IMR-90 (cell line): ENCODE measurements at regions not wholly inside any gene's neighbourhood (a gene's known extent, or its start where the extent isn't known, plus 50 kb on each side); places are given as distances from the start of the nearest gene placed in this dataset.

ENCODE experiments used
- ATAC-seq: fragments of 200-7000 bp; cut with Tn5 transposase; 2 replicates; pipeline ENCODE4 v1.9.1; 2020; ENCODE audit warnings: low read depth, mild to moderate bottlenecking, moderate library complexity
- BruUV-seq: library from RNA; stranded (reverse); fragments of 400-500 nt; replicated peaks from 2 replicates; lab custom pipeline; 2021; lab: Mats Ljungman, UMichigan
- CTCF ChIA-PET: fragments of 300-600 bp; formaldehyde crosslinking; extraction: SDS; loops from one replicate; lab custom pipeline; 2021; ENCODE audit warnings: antibody characterized with exemption; lab: Yijun Ruan, JAX
- POLR2A ChIA-PET: fragments of 300-600 bp; sonication (Branson Sonifier 250); formaldehyde crosslinking; loops from one replicate; lab custom pipeline; 2022; ENCODE audit warnings: antibody characterized with exemption; ENCODE audit not compliant: unreplicated experiment; lab: Charles Lee
- DNase-seq: peaks from one replicate; pipeline ENCODE4 v3.0.0; 2013
- H2AFZ ChIP-seq: replicated peaks from 2 replicates; pipeline ENCODE3; 2013; ENCODE audit warnings: low read length, mild to moderate bottlenecking; ENCODE audit not compliant: poor library complexity
- H2AK5ac ChIP-seq: 2 replicates; pipeline ENCODE4 v1.6.1; 2013; ENCODE audit warnings: low read depth, low read length, inconsistent platforms
- H2AK9ac ChIP-seq: replicated peaks from 2 replicates; pipeline ENCODE3; 2013; ENCODE audit warnings: mild to moderate bottlenecking, low read depth, low read length, moderate library complexity; ENCODE audit not compliant: poor library complexity
- H2BK120ac ChIP-seq: 2 replicates; pipeline ENCODE4 v1.6.1; 2013; ENCODE audit warnings: low read depth, low read length, inconsistent platforms
- H2BK15ac ChIP-seq: 3 replicates; pipeline ENCODE4 v1.6.1; 2013; ENCODE audit warnings: low read depth, low read length, inconsistent platforms
- H2BK20ac ChIP-seq: 2 replicates; pipeline ENCODE4 v1.6.1; 2013; ENCODE audit warnings: low read depth, mild to moderate bottlenecking, inconsistent platforms, low read length, moderate library complexity
- H2BK5ac ChIP-seq: 2 replicates; pipeline ENCODE4 v1.6.1; 2013; ENCODE audit warnings: mild to moderate bottlenecking, low read depth, low read length, inconsistent platforms; ENCODE audit not compliant: poor library complexity, severe bottlenecking
- H3K14ac ChIP-seq: replicated peaks from 2 replicates; pipeline ENCODE4 v1.6.1; 2013; ENCODE audit warnings: low read depth, low read length, inconsistent platforms
- H3K18ac ChIP-seq: 2 replicates; pipeline ENCODE4 v1.6.1; 2013; ENCODE audit warnings: low read depth, low read length, control low read depth
- H3K23ac ChIP-seq: 2 replicates; pipeline ENCODE4 v1.6.1; 2013; ENCODE audit warnings: low read depth, low read length, inconsistent platforms
- H3K27ac ChIP-seq: 2 replicates; pipeline ENCODE4 v1.5.1; 2013; ENCODE audit warnings: mild to moderate bottlenecking, control low read depth, low read length; ENCODE audit not compliant: insufficient read depth
- H3K27me3 ChIP-seq: 2 replicates; pipeline ENCODE4 v1.6.1; 2013; ENCODE audit warnings: low read length; ENCODE audit not compliant: control insufficient read depth, insufficient read depth
- H3K36me3 ChIP-seq: 2 replicates; pipeline ENCODE4 v1.6.1; 2013; ENCODE audit warnings: low read length, mixed read lengths; ENCODE audit not compliant: control insufficient read depth, insufficient read depth
- H3K4ac ChIP-seq: 2 replicates; pipeline ENCODE4 v1.6.1; 2013; ENCODE audit warnings: low read depth, low read length, inconsistent platforms
- H3K4me1 ChIP-seq: 2 replicates; pipeline ENCODE4 v1.6.1; 2013; ENCODE audit warnings: low read length, mixed read lengths; ENCODE audit not compliant: control insufficient read depth, insufficient read depth
- H3K4me2 ChIP-seq: 2 replicates; pipeline ENCODE4 v1.6.1; 2013; ENCODE audit warnings: low read depth, mild to moderate bottlenecking, control low read depth, low read length, moderate library complexity
- H3K4me3 ChIP-seq: 2 replicates; pipeline ENCODE4 v1.5.1; 2013; ENCODE audit warnings: low read depth, mild to moderate bottlenecking, control low read depth, low read length, moderate library complexity; ENCODE audit not compliant: insufficient read depth
- H3K56ac ChIP-seq: 2 replicates; pipeline ENCODE4 v1.6.1; 2013; ENCODE audit warnings: low read length, inconsistent platforms; ENCODE audit not compliant: insufficient read depth; ENCODE audit errors: extremely low read depth
- H3K79me1 ChIP-seq, 2 experiments: 2 replicates each; pipeline ENCODE4 v1.6.1; 2013; ENCODE audit warnings: low read length in 2 of 2, inconsistent platforms in 1 of 2, low read depth in 1 of 2
- H3K9ac ChIP-seq: 2 replicates; pipeline ENCODE4 v1.6.1; 2013; ENCODE audit warnings: low read depth, low read length, control low read depth
- H3K9me1 ChIP-seq: 2 replicates; pipeline ENCODE4 v1.6.1; 2013; ENCODE audit warnings: low read length, inconsistent platforms; ENCODE audit not compliant: insufficient read depth
- H3K9me3 ChIP-seq: 2 replicates; pipeline ENCODE4 v1.6.1; 2013; ENCODE audit warnings: low read length; ENCODE audit not compliant: control insufficient read depth, insufficient read depth
- H4K20me1 ChIP-seq: 2 replicates; pipeline ENCODE4 v1.6.1; 2013; ENCODE audit warnings: low read length, inconsistent platforms; ENCODE audit not compliant: insufficient read depth
- H4K5ac ChIP-seq: 2 replicates; pipeline ENCODE4 v1.6.1; 2013; ENCODE audit warnings: mild to moderate bottlenecking, low read depth, low read length, control low read depth
- H4K8ac ChIP-seq, 2 experiments: 2 replicates each; pipeline ENCODE4 v1.6.1; 2013; ENCODE audit warnings: low read depth in 2 of 2, low read length in 2 of 2, control low read depth in 1 of 2, inconsistent platforms in 1 of 2
- H4K91ac ChIP-seq: 2 replicates; pipeline ENCODE4 v1.6.1; 2013; ENCODE audit warnings: low read depth, low read length, inconsistent platforms; ENCODE audit not compliant: insufficient read depth
- BHLHE40 ChIP-seq: fragments of 150-350 bp; IDR thresholded peaks from 2 replicates; pipeline ENCODE4 v1.6.1; 2016; ENCODE audit warnings: mild to moderate bottlenecking, low read depth, low read length
- MAFK ChIP-seq: IDR thresholded peaks from 2 replicates; pipeline ENCODE4 v1.6.1; 2012; ENCODE audit warnings: low read depth, low read length, improper control_type of control experiment
- MAZ ChIP-seq: IDR thresholded peaks from 2 replicates; pipeline ENCODE4 v1.6.1; 2012; ENCODE audit warnings: low read depth, mild to moderate bottlenecking, low read length, improper control_type of control experiment, moderate library complexity, borderline replicate concordance
- RAD21 ChIP-seq: IDR thresholded peaks from 2 replicates; pipeline ENCODE4 v1.6.1; 2012; ENCODE audit warnings: low read length, improper control_type of control experiment
- RFX5 ChIP-seq: IDR thresholded peaks from 2 replicates; pipeline ENCODE4 v1.8.0; 2012; ENCODE audit warnings: low read depth, mild to moderate bottlenecking, low read length, moderate library complexity
- SMC3 ChIP-seq: fragments of 150-350 bp; IDR thresholded peaks from 2 replicates; pipeline ENCODE4 v1.6.1; 2016; ENCODE audit warnings: low read depth, mild to moderate bottlenecking, antibody characterized with exemption, low read length, moderate library complexity
- dilution Hi-C: fragments of 300-500 bp; cut with HindIII; formaldehyde crosslinking; loops from one replicate; pipeline ENCODE4 v1.14.3; 2018; ENCODE audit warnings: low sequenced_read_pairs; ENCODE audit not compliant: unreplicated experiment
- in situ Hi-C: fragments of 300-500 bp; cut with MboI; formaldehyde crosslinking; loops from 3 replicates; pipeline ENCODE4 v1.14.3; 2019; ENCODE audit warnings: low sequenced_read_pairs, inconsistent platforms, mixed read lengths
- intact Hi-C: fragments of 100-400 bp; cut with micrococcal nuclease; formaldehyde crosslinking; loops from 2 replicates; pipeline ENCODE4 v1.10.0; 2022
- TF ChIP-seq, protein P1 (sequence below): fragments of 150-350 bp; IDR thresholded peaks from 2 replicates; pipeline ENCODE4 v1.6.1; 2016; ENCODE audit warnings: low read depth, mild to moderate bottlenecking, low read length, moderate library complexity, borderline replicate concordance
- TF ChIP-seq, protein P2 (sequence below): conservative IDR thresholded peaks from 2 replicates; pipeline ENCODE4 v1.5.1; 2012; ENCODE audit warnings: mild to moderate bottlenecking, low read depth, low read length, improper control_type of control experiment

DNA sequence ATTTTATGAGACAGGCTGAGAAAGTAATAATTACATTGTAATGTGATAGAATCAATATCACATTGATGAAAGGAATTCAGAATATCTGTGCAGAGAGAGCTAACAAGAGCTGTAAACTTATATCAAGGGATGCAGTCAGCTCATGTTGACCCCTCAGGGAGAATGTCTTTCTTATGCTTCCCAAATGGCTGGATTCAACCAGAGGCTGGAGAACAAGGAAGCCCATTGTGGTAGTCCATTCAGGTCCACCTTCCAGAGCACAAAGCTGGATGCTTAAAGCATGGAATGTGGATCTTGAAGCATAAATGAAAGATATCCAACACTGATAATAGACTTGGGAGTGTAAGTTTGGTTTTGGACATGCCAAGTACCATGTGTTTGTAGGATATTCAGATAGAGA is 220.0 kb downstream of the FIGN start:
- dilution Hi-C loops, result no loop called here
- H4K91ac ChIP-seq, result no peak overlapping the region
- ATAC-seq, result no peak

More for the DNA sequence above, 220.0 kb downstream of the FIGN start:
- Histone ChIP-seq H3K27me3 (no peaks in the 10 kb centered on the region), H2AK9ac (no peak overlapping the region), H3K4me1 (no peaks in the 10 kb centered on the region), H3K27ac (no peak overlapping the region), H3K9me3 (no peaks in the 10 kb centered on the region), H3K4me3 (no peak overlapping the region), H2BK20ac (no peak overlapping the region), H3K9me1 (no peaks in the 10 kb centered on the region), H4K5ac (no peak overlapping the region), H2BK15ac (no peak overlapping the region), H3K4me2 (no peak overlapping the region), H4K8ac (no peak overlapping the region), H4K20me1 (no peaks in the 10 kb centered on the region), H3K14ac (no peak overlapping the region), H3K9ac (no peak overlapping the region), H3K56ac (no peak overlapping the region), H3K4ac (no peak overlapping the region), H3K79me1 (no peaks in the 10 kb centered on the region), H3K18ac (no peak overlapping the region), H3K23ac (no peak overlapping the region), H2BK5ac (no peak overlapping the region), H2AK5ac (no peak overlapping the region), H2AFZ (no peak overlapping the region), H2BK120ac (no peak overlapping the region), H3K36me3 (no peaks in the 10 kb centered on the region)
- in situ Hi-C loops, result no loop called here
- BruUV-seq, result no TSS peak
- TF ChIP-seq MAZ, result no peak
- TF ChIP-seq MAFK, result no peak
- TF ChIP-seq BHLHE40, result no peak
- TF ChIP-seq, protein P1, sequence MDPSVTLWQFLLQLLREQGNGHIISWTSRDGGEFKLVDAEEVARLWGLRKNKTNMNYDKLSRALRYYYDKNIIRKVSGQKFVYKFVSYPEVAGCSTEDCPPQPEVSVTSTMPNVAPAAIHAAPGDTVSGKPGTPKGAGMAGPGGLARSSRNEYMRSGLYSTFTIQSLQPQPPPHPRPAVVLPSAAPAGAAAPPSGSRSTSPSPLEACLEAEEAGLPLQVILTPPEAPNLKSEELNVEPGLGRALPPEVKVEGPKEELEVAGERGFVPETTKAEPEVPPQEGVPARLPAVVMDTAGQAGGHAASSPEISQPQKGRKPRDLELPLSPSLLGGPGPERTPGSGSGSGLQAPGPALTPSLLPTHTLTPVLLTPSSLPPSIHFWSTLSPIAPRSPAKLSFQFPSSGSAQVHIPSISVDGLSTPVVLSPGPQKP, result no peak
- TF ChIP-seq RAD21, result no peak
- TF ChIP-seq, protein P2, sequence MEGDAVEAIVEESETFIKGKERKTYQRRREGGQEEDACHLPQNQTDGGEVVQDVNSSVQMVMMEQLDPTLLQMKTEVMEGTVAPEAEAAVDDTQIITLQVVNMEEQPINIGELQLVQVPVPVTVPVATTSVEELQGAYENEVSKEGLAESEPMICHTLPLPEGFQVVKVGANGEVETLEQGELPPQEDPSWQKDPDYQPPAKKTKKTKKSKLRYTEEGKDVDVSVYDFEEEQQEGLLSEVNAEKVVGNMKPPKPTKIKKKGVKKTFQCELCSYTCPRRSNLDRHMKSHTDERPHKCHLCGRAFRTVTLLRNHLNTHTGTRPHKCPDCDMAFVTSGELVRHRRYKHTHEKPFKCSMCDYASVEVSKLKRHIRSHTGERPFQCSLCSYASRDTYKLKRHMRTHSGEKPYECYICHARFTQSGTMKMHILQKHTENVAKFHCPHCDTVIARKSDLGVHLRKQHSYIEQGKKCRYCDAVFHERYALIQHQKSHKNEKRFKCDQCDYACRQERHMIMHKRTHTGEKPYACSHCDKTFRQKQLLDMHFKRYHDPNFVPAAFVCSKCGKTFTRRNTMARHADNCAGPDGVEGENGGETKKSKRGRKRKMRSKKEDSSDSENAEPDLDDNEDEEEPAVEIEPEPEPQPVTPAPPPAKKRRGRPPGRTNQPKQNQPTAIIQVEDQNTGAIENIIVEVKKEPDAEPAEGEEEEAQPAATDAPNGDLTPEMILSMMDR, result no peak
- TF ChIP-seq SMC3, result no peak
- TF ChIP-seq RFX5, result no peak
- ChIA-PET POLR2A (no interaction called here), CTCF (interaction anchor here (0.8 kb wide), 1 partner anchor 1028 kb away, joined by 3 read pairs; no protein-coding TSS in a partner anchor)
- intact Hi-C loops, result no loop called here
- no peak for DNase-seq
